ENCODE measurements at regions not wholly inside any gene's neighbourhood (a gene's known extent, or its start where the extent isn't known, plus 50 kb on each side); places are given as distances from the start of the nearest gene placed in this dataset.

GRCh38 chr9:97761056-97761598, 64.0 kb upstream of the XPA start:
- TF ChIP-seq EZH2 (IDR thresholded peaks at IDR 0.05) (no peak), FOXP2 (optimal IDR thresholded peaks at IDR 0.05; ENCODE audit: control extremely low read depth, extremely low read length, insufficient read depth) (no peak), POLR2AphosphoS5 (IDR thresholded peaks at IDR 0.05; ENCODE audit: borderline replicate concordance, low read depth, low read length) (no peak)
